Ishikawa (cell line): ENCODE measurements at regions not wholly inside any gene's neighbourhood (a gene's known extent, or its start where the extent isn't known, plus 50 kb on each side); places are given as distances from the start of the nearest gene placed in this dataset.

Experiments
- CEBPB ChIP-seq: IDR thresholded peaks from 2 replicates; pipeline ENCODE4 v1.6.1; 2012
- CREB1 ChIP-seq: IDR thresholded peaks from 2 replicates; pipeline ENCODE4 v1.6.1; 2012; ENCODE audit warnings: low read depth
- EGR1 ChIP-seq: IDR thresholded peaks from 2 replicates; pipeline ENCODE4 v1.6.1; 2012
- EP300 ChIP-seq: IDR thresholded peaks from 2 replicates; pipeline ENCODE4 v1.6.1; 2012; ENCODE audit warnings: borderline replicate concordance
- NFIC ChIP-seq: IDR thresholded peaks from 2 replicates; pipeline ENCODE4 v1.6.1; 2012
- RAD21 ChIP-seq: IDR thresholded peaks from 2 replicates; pipeline ENCODE4 v1.6.1; 2012; ENCODE audit warnings: low read depth
- TAF1 ChIP-seq: IDR thresholded peaks from 2 replicates; pipeline ENCODE4 v1.6.1; 2012; ENCODE audit warnings: low read depth, mild to moderate bottlenecking
- TCF12 ChIP-seq: IDR thresholded peaks from 2 replicates; pipeline ENCODE4 v1.6.1; 2012; ENCODE audit warnings: low read depth
- TEAD4 ChIP-seq: IDR thresholded peaks from 2 replicates; pipeline ENCODE4 v1.6.1; 2012
- YY1 ChIP-seq: IDR thresholded peaks from 2 replicates; pipeline ENCODE4 v1.6.1; 2012; ENCODE audit warnings: low read depth
- ZBTB7A ChIP-seq: IDR thresholded peaks from 2 replicates; pipeline ENCODE4 v1.6.1; 2012; ENCODE audit warnings: low read depth
- TF ChIP-seq, protein P1 (sequence below): IDR thresholded peaks from 2 replicates; pipeline ENCODE4 v1.6.1; 2012; ENCODE audit warnings: low read depth, mild to moderate bottlenecking
- TF ChIP-seq, protein P2 (sequence below): IDR thresholded peaks from 2 replicates; pipeline ENCODE4 v1.6.1; 2012
- TF ChIP-seq, protein P3 (sequence below): IDR thresholded peaks from 2 replicates; pipeline ENCODE4 v1.6.1; 2012

DNA sequence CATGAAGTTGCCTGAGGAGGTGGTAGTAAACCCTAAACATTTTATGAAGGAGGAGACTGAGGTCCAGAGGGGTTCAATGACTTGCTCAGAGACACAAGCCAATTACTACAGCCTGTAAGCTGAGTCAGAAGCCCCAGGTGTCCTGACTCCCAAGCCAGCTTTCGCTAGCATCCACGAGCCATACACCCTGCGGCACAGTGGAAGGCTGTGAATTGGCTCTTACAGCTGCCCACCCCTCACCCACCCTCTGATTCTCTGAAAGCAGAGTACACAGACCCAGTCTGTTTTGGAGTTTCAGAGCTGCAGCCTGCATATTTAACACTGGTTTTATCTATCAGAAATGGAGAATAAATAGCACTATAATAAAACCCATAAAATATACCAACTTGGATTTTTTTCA lies 253.4 kb downstream of the IGSF11 start:
- TF ChIP-seq EP300: no peak
- TF ChIP-seq, protein P1, sequence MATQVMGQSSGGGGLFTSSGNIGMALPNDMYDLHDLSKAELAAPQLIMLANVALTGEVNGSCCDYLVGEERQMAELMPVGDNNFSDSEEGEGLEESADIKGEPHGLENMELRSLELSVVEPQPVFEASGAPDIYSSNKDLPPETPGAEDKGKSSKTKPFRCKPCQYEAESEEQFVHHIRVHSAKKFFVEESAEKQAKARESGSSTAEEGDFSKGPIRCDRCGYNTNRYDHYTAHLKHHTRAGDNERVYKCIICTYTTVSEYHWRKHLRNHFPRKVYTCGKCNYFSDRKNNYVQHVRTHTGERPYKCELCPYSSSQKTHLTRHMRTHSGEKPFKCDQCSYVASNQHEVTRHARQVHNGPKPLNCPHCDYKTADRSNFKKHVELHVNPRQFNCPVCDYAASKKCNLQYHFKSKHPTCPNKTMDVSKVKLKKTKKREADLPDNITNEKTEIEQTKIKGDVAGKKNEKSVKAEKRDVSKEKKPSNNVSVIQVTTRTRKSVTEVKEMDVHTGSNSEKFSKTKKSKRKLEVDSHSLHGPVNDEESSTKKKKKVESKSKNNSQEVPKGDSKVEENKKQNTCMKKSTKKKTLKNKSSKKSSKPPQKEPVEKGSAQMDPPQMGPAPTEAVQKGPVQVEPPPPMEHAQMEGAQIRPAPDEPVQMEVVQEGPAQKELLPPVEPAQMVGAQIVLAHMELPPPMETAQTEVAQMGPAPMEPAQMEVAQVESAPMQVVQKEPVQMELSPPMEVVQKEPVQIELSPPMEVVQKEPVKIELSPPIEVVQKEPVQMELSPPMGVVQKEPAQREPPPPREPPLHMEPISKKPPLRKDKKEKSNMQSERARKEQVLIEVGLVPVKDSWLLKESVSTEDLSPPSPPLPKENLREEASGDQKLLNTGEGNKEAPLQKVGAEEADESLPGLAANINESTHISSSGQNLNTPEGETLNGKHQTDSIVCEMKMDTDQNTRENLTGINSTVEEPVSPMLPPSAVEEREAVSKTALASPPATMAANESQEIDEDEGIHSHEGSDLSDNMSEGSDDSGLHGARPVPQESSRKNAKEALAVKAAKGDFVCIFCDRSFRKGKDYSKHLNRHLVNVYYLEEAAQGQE: no peak
- no peak for TF ChIP-seq EGR1

DNA sequence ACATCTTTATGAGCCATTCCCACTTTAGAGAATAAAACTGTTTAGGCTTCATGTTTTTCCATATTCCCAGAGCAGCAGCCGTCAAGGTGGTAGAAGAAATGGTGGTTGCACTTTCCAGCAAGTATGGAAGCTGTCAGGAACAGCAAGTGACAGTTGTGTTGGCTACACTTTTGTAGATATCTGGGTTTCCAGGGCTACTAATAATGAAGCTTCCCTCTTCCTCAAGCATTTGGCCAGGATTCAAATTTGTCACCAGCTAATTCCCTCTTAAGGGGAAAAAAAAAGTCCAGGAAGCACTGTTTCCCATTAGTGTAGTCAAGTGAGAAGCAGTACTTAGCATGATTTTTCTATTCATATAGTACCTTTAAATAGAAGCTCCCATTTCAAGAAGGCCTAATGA lies 252.8 kb downstream of the IGSF11 start:
- no peak for TF ChIP-seq CREB1
- no peak for TF ChIP-seq YY1
- TF ChIP-seq, protein P2, sequence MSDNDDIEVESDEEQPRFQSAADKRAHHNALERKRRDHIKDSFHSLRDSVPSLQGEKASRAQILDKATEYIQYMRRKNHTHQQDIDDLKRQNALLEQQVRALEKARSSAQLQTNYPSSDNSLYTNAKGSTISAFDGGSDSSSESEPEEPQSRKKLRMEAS: no peak
- TF ChIP-seq, protein P1: no peak
- TF ChIP-seq TAF1: no peak

DNA sequence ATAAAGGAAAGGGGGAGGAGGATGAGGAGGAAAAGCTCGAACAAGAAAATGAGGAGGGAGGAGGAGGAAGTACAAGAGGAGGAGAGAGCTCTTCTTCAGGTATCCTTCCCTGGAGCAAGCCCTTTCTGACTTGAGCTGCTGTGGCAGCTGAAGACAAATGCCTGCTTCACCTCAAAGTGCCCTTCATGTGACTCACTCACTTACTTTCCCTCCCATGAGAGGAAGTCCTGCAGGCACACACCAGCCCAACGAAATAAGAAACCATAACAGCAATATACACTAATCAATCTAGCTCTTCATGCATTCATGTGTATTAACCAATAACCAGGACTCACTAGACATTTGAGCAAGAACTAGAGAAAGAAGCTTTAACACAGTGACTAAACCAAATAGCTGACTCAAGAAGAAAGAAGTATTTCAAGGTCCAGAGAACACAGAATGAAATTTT lies 251.9 kb downstream of the IGSF11 start:
- TF ChIP-seq, protein P1: no peak
- TF ChIP-seq, protein P3, sequence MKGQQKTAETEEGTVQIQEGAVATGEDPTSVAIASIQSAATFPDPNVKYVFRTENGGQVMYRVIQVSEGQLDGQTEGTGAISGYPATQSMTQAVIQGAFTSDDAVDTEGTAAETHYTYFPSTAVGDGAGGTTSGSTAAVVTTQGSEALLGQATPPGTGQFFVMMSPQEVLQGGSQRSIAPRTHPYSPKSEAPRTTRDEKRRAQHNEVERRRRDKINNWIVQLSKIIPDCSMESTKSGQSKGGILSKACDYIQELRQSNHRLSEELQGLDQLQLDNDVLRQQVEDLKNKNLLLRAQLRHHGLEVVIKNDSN: no peak

DNA sequence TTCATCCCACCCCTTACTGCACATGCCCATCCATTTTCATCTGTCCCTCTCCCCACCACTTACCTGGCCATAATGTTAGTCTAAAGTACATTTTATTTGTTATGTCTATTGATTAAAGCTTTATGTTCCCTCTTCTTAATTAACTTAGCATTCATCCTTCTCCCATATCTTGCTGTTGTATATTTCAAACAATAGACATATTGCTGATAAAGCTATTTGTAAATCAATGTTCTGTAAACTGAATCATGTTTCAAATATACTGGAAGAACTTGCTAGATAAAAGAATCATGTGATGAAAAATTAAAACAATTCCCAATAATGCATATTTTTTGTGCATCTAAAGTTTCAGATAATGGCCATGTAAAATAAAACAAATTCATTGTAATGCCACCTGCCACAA lies 249.2 kb downstream of the IGSF11 start:
- TF ChIP-seq CREB1 (no peak), EGR1 (no peak), CEBPB (no peak), TCF12 (no peak), TEAD4 (no peak), ZBTB7A (no peak)
- TF ChIP-seq, protein P1: no peak
- TF ChIP-seq, protein P2: no peak

DNA sequence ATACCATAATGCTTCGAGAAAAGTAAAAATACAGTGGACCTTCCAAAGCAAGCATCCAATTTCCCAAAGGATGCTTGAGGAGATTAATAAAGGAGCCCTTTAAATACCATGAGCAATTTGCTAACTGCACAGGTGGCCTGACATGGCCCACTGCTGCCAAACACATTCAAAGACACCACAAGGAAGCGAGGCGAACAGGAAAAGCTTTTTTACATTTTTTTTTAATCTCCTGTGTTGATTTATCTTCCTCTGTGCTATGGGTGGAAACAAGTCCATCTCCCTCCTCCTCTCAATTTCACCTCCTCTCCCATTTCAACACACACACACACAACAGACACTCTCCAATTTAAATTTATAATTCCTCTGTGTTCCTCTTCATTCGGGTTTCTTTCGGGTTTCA lies 243.4 kb downstream of the IGSF11 start:
- TF ChIP-seq TAF1: no peak
- no peak for TF ChIP-seq RAD21
- TF ChIP-seq NFIC: no peak
- TF ChIP-seq ZBTB7A: no peak
- TF ChIP-seq, protein P2: no peak
- TF ChIP-seq, protein P1: no peak
- TF ChIP-seq EGR1: no peak
- no peak for TF ChIP-seq TCF12
